Activated CD8-positive, alpha-beta T cell treated with anti-CD3 and anti-CD28 coated beads for 36 hours (primary cell): ENCODE measurements at regions not wholly inside any gene's neighbourhood (a gene's known extent, or its start where the extent isn't known, plus 50 kb on each side); places are given as distances from the start of the nearest gene placed in this dataset.

Experiments
- ATAC-seq: fragments of 200-7000 bp; cut with Tn5 transposase; one replicate; pipeline ENCODE4 v1.10.0; 2021; ENCODE audit warnings: mild to moderate bottlenecking, moderate library complexity
- CTCF ChIA-PET: fragments of 350-600 bp; sonication (Branson Sonifier 250); formaldehyde crosslinking; loops from one replicate; lab custom pipeline; 2021; ENCODE audit warnings: antibody characterized with exemption; lab: Charles Lee
- POLR2A ChIA-PET: fragments of 350-600 bp; sonication (Branson Sonifier 250); formaldehyde crosslinking; loops from one replicate; lab custom pipeline; 2021; ENCODE audit warnings: antibody characterized with exemption; lab: Charles Lee
- DNase-seq: peaks from one replicate; pipeline ENCODE4 v3.0.0-alpha.2; 2020
- H3K27ac Mint-ChIP-seq: one replicate; pipeline ENCODE4 v1.8.0; 2021; ENCODE audit warnings: mild to moderate bottlenecking, mixed read lengths
- H3K27me3 Mint-ChIP-seq: one replicate; pipeline ENCODE4 v1.8.0; 2021; ENCODE audit warnings: mixed read lengths
- H3K36me3 Mint-ChIP-seq: one replicate; pipeline ENCODE4 v1.8.0; 2021; ENCODE audit warnings: low read depth, mixed read lengths
- H3K4me1 Mint-ChIP-seq: one replicate; pipeline ENCODE4 v1.8.0; 2021; ENCODE audit warnings: low read depth, mixed read lengths
- H3K4me3 Mint-ChIP-seq: one replicate; pipeline ENCODE4 v1.8.0; 2021; ENCODE audit warnings: mild to moderate bottlenecking, moderate library complexity, mixed read lengths
- H3K9me3 Mint-ChIP-seq: one replicate; pipeline ENCODE4 v1.8.0; 2021; ENCODE audit warnings: mixed read lengths
- intact Hi-C: fragments of 100-400 bp; cut with micrococcal nuclease; formaldehyde crosslinking; loops from one replicate; pipeline ENCODE4 v1.10.0; 2022
- TF ChIP-seq, protein P1 (sequence below): fragments of 200-600 bp; IDR thresholded peaks from one replicate; pipeline ENCODE4 v1.8.0; 2022; ENCODE audit warnings: antibody characterized with exemption, mild to moderate bottlenecking

DNA sequence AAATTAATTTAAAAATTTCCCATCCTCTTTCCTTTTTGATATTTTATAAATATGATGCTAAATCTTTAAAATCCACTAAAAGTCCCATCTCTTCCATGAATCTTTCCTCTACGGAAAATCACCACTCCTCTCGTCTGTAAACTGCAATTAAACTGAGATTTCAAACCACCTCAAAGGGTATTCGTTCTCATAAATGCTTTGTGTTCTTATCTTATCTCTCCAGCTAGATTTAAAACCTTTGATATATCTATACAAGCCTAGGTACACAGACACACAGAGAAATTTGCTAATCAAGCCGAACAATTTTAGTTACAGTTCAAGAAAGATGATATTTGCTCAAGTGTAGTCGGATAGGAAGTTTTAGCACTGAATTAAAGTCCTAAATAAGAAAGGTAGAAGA, 214.6 kb upstream of the PRDM1 start:
- TF ChIP-seq, protein P1, sequence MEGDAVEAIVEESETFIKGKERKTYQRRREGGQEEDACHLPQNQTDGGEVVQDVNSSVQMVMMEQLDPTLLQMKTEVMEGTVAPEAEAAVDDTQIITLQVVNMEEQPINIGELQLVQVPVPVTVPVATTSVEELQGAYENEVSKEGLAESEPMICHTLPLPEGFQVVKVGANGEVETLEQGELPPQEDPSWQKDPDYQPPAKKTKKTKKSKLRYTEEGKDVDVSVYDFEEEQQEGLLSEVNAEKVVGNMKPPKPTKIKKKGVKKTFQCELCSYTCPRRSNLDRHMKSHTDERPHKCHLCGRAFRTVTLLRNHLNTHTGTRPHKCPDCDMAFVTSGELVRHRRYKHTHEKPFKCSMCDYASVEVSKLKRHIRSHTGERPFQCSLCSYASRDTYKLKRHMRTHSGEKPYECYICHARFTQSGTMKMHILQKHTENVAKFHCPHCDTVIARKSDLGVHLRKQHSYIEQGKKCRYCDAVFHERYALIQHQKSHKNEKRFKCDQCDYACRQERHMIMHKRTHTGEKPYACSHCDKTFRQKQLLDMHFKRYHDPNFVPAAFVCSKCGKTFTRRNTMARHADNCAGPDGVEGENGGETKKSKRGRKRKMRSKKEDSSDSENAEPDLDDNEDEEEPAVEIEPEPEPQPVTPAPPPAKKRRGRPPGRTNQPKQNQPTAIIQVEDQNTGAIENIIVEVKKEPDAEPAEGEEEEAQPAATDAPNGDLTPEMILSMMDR: no peak
- no peak overlapping the region for H3K4me3 Mint-ChIP-seq
- no peaks in the 10 kb centered on the region for H3K9me3 Mint-ChIP-seq
- no peak for DNase-seq
- no peak for ATAC-seq
- ChIA-PET CTCF (no interaction called here), POLR2A (no interaction called here)
- H3K4me1 Mint-ChIP-seq: peaks cover 9% of the 10 kb centered on the region
- peaks cover 30% of the 10 kb centered on the region for H3K27me3 Mint-ChIP-seq
- H3K36me3 Mint-ChIP-seq: no peaks in the 10 kb centered on the region
- H3K27ac Mint-ChIP-seq: no peak overlapping the region
- intact Hi-C loops: no loop called here

DNA sequence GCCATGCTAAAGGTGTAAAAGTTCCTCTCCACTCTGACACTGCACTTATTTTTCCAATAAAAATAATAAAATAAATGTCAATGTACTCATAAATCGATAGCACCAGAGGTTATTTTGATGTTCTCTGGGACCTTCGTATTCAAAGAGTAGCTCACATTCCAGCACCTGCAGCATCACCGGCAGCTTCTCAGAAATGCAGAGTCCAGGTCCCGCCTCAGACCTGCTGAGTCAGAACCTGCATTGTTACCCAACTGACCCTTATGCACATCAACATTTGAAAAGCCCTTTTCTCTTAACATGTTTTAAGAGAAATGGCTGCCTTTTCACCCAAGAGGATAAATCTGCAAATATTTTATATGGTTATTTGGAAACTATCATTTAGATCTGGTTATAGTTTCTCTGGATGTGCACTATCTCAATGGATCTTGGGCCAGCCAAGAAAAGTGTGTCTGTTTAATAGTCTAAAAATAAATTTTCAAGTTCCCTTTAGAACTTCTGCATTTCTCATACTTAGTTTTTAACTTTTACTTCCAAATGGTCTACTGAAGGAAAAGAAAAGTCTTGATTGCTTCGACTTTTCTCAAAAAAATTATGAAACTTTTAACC, 216.2 kb upstream of the PRDM1 start:
- Mint-ChIP-seq H3K36me3 (no peaks in the 10 kb centered on the region), H3K27me3 (peaks cover 27% of the 10 kb centered on the region), H3K27ac (no peak overlapping the region), H3K4me1 (peaks cover 9% of the 10 kb centered on the region), H3K4me3 (no peak overlapping the region), H3K9me3 (no peaks in the 10 kb centered on the region)
- ChIA-PET POLR2A (no interaction called here), CTCF (no interaction called here)
- intact Hi-C loops: no loop called here
- TF ChIP-seq, protein P1: no peak
- ATAC-seq (no peak), DNase-seq (no peak)

GRCh38 chr6:105868823-105869460, 217.2 kb upstream of the PRDM1 start:
- intact Hi-C loops: no loop called here
- H3K4me1 Mint-ChIP-seq: peaks cover 9% of the 10 kb centered on the region
- CTCF ChIA-PET: no interaction called here
- TF ChIP-seq, protein P1: no peak
- peaks cover 24% of the 10 kb centered on the region for H3K27me3 Mint-ChIP-seq
- H3K27ac Mint-ChIP-seq: no peak overlapping the region
- H3K36me3 Mint-ChIP-seq: no peaks in the 10 kb centered on the region
- POLR2A ChIA-PET: interaction anchor here (0.7 kb wide), 1 partner anchor 291 kb away, joined by 3 read pairs; no protein-coding TSS in a partner anchor
- no peak for ATAC-seq
- DNase-seq: no peak
- no peaks in the 10 kb centered on the region for H3K9me3 Mint-ChIP-seq
- no peak overlapping the region for H3K4me3 Mint-ChIP-seq

- CTCF ChIA-PET: no interaction called here
- H3K36me3 Mint-ChIP-seq: no peaks in the 10 kb centered on the region
- H3K27me3 Mint-ChIP-seq: peaks cover 21% of the 10 kb centered on the region
- DNase-seq (no peak), ATAC-seq (no peak)
- TF ChIP-seq, protein P1: no peak
- peaks cover under 1% of the 10 kb centered on the region for H3K4me1 Mint-ChIP-seq
- no peaks in the 10 kb centered on the region for H3K9me3 Mint-ChIP-seq
- POLR2A ChIA-PET: no interaction called here
- H3K4me3 Mint-ChIP-seq: no peak overlapping the region
- no peak overlapping the region for H3K27ac Mint-ChIP-seq
- intact Hi-C loops: no loop called here
Measured at GRCh38 chr6:105867821-105868220, 218.3 kb upstream of the PRDM1 start.

DNA sequence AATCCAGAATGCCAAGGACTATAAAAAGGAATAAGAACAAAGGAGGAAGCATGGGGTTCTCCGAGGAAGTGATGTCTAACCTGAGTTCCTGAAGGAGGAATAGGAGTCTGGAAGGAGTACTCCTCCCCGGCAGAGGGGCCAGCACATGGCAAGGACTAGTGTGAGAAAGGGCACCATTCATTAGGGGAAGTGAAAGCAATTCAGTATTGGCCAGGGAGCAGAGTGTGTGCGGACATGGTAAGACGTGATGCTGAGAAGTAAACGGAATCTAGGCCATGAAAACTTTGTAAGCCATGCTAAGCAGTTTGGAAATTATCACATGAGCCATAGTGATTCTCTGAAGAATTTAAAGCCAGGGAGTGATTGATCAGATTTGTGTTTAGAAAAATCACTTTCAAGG, 218.9 kb upstream of the PRDM1 start:
- ATAC-seq (no peak), DNase-seq (no peak)
- Mint-ChIP-seq H3K27me3 (peaks cover 20% of the 10 kb centered on the region), H3K4me1 (no peaks in the 10 kb centered on the region), H3K27ac (no peak overlapping the region), H3K36me3 (no peaks in the 10 kb centered on the region), H3K9me3 (no peaks in the 10 kb centered on the region), H3K4me3 (no peak overlapping the region)
- ChIA-PET POLR2A (no interaction called here), CTCF (no interaction called here)
- intact Hi-C loops: no loop called here
- TF ChIP-seq, protein P1: no peak
